ENCODE measurements at regions not wholly inside any gene's neighbourhood (a gene's known extent, or its start where the extent isn't known, plus 50 kb on each side); places are given as distances from the start of the nearest gene placed in this dataset.

DNA sequence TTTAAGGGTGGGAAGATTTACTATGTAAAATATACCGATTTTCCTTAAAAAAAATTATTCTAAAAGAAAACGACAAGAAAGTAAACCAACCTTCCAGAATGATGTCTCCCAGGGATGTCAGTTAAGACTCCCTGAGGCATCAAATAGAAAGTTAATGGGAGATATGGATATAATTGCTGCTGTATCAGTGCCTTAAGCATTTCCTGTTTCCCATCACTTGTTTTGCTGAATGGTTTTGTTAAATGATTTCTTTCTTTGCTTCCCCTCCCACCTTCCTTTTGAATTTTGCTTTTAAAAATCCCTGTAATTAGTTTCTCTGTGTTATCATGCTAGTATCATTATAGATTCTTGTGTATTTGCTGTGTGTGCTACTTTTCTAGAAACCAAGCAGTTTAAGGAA lies 154.3 kb upstream of the CWC22 start:
- H3K4me3 ChIP-seq (replicated peaks; ENCODE audit: low read depth, low read length): no peak overlapping the region
- no peak for DNase-seq (ENCODE audit: extremely low read depth, low read depth)
- no peak for TF ChIP-seq CTCF (IDR thresholded peaks at IDR 0.05; ENCODE audit: low read depth, low read length, missing control alignments)

- no peak overlapping the region for H3K4me3 ChIP-seq (replicated peaks; ENCODE audit: low read depth, low read length)
- no peak for TF ChIP-seq CTCF (IDR thresholded peaks at IDR 0.05; ENCODE audit: low read depth, low read length, missing control alignments)
- DNase-seq (ENCODE audit: extremely low read depth, low read depth): no peak
Measured at GRCh38 chr2:180159921-180160320, 152.8 kb upstream of the CWC22 start.

DNA sequence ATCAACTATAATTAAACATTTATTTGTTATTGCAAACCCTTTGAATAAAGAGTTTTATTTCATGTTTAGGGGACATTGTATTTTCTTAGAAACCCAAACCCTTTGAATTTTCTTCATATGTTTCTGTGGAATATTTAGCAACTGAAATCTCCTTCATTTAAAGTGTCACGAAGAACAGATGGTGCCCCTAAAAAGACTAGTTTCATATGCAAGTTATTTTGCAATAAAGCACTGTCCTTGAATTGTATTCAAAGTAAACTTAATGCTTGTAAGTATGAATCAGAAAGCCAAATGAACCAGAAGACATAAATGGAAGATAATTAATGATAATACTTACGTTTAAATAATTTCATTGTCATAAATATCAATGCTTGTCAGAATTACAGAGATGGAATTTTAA lies 151.9 kb upstream of the CWC22 start:
- H3K4me3 ChIP-seq (replicated peaks; ENCODE audit: low read depth, low read length): no peak overlapping the region
- DNase-seq (ENCODE audit: extremely low read depth, low read depth): no peak
- no peak for TF ChIP-seq CTCF (IDR thresholded peaks at IDR 0.05; ENCODE audit: low read depth, low read length, missing control alignments)

DNA sequence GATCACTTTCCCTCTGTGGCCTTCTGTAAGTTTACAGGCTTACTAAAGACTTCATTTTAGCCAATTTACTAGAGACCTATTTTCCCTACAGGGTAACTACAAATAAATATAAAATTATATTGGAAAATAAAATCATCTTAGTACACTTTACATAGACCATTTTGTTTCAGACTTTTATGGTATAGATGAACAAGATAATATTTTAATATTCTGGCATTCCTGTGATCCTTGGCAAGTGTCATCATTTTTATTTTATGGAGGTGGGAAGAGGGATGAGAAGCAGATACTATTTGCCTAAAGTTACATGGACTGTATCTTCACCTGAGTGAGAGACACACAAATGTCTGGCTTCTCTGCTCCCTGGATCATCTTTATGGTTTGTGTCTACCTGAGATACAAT lies 149.6 kb upstream of the CWC22 start:
- no peak for DNase-seq (ENCODE audit: extremely low read depth, low read depth)
- H3K4me3 ChIP-seq (replicated peaks; ENCODE audit: low read depth, low read length): no peak overlapping the region
- TF ChIP-seq CTCF (IDR thresholded peaks at IDR 0.05; ENCODE audit: low read depth, low read length, missing control alignments): no peak

GRCh38 chr2:180150606-180151005 lies 143.5 kb upstream of the CWC22 start:
- TF ChIP-seq CTCF (IDR thresholded peaks at IDR 0.05; ENCODE audit: low read depth, low read length, missing control alignments): no peak
- no peak overlapping the region for H3K4me3 ChIP-seq (replicated peaks; ENCODE audit: low read depth, low read length)
- DNase-seq (ENCODE audit: extremely low read depth, low read depth): no peak

- no peak overlapping the region for H3K4me3 ChIP-seq (replicated peaks; ENCODE audit: low read depth, low read length)
- no peak for DNase-seq (ENCODE audit: extremely low read depth, low read depth)
- TF ChIP-seq CTCF (IDR thresholded peaks at IDR 0.05; ENCODE audit: low read depth, low read length, missing control alignments): no peak
Measured at GRCh38 chr2:180146541-180146940, 139.4 kb upstream of the CWC22 start.

GRCh38 chr2:180146114-180146513 lies 139.0 kb upstream of the CWC22 start:
- DNase-seq (ENCODE audit: extremely low read depth, low read depth): no peak
- H3K4me3 ChIP-seq (replicated peaks; ENCODE audit: low read depth, low read length): no peak overlapping the region
- TF ChIP-seq CTCF (IDR thresholded peaks at IDR 0.05; ENCODE audit: low read depth, low read length, missing control alignments): no peak

Measured in HFF-Myc (cell line).